H9 (cell line): ENCODE measurements at regions not wholly inside any gene's neighbourhood (a gene's known extent, or its start where the extent isn't known, plus 50 kb on each side); places are given as distances from the start of the nearest gene placed in this dataset.
"Not testable (repeated sequence)": the region's sequence is repeated elsewhere in the genome, so short reads cannot be mapped to it uniquely, and the experiment has no call there.

ENCODE experiments used
- DNase-seq: peaks from one replicate; pipeline ENCODE4 v3.0.0-alpha.2; 2017
- H2AFZ ChIP-seq: one replicate; pipeline ENCODE4 v1.6.1; 2013; ENCODE audit warnings: mild to moderate bottlenecking, low read length, control low read depth, moderate library complexity
- H2AK5ac ChIP-seq: 2 replicates; pipeline ENCODE4 v1.6.1; 2013; ENCODE audit warnings: low read length, control low read depth, mixed read lengths; ENCODE audit not compliant: insufficient read length
- H2BK120ac ChIP-seq: one replicate; pipeline ENCODE4 v1.6.1; 2013; ENCODE audit warnings: low read depth, mild to moderate bottlenecking, low read length, control low read depth, inconsistent platforms; ENCODE audit not compliant: poor library complexity, severe bottlenecking
- H2BK12ac ChIP-seq: 2 replicates; pipeline ENCODE4 v1.6.1; 2013; ENCODE audit warnings: low read length, control low read depth, mixed read lengths, low read depth; ENCODE audit not compliant: insufficient read length
- H2BK15ac ChIP-seq: 2 replicates; pipeline ENCODE4 v1.6.1; 2013; ENCODE audit warnings: low read depth, low read length, control low read depth
- H2BK20ac ChIP-seq: one replicate; pipeline ENCODE4 v1.6.1; 2013; ENCODE audit warnings: low read depth, mild to moderate bottlenecking, low read length, control low read depth, inconsistent platforms; ENCODE audit not compliant: poor library complexity, severe bottlenecking
- H2BK5ac ChIP-seq: 2 replicates; pipeline ENCODE4 v1.6.1; 2013; ENCODE audit warnings: low read length, control low read depth, mixed read lengths; ENCODE audit not compliant: insufficient read length
- H3K14ac ChIP-seq: 2 replicates; pipeline ENCODE4 v1.6.1; 2013; ENCODE audit warnings: low read length, control low read depth; ENCODE audit not compliant: insufficient read depth
- H3K18ac ChIP-seq: 2 replicates; pipeline ENCODE4 v1.6.1; 2013; ENCODE audit warnings: low read depth, mild to moderate bottlenecking, mixed read lengths, low read length, control low read depth; ENCODE audit not compliant: insufficient read length
- H3K23ac ChIP-seq: 2 replicates; pipeline ENCODE4 v1.6.1; 2013; ENCODE audit warnings: low read length, control low read depth, mixed read lengths, low read depth; ENCODE audit not compliant: insufficient read length
- H3K23me2 ChIP-seq: 2 replicates; pipeline ENCODE4 v1.6.1; 2013; ENCODE audit warnings: low read depth, mild to moderate bottlenecking, mixed read lengths, low read length, control low read depth; ENCODE audit not compliant: insufficient read length, poor library complexity, severe bottlenecking
- H3K27ac ChIP-seq: 2 replicates; pipeline ENCODE4 v1.5.1; 2013; ENCODE audit warnings: low read length, control low read depth, mixed read lengths, low read depth; ENCODE audit not compliant: insufficient read length
- H3K27me3 ChIP-seq: 2 replicates; pipeline ENCODE4 v1.6.1; 2013; ENCODE audit warnings: low read length, control low read depth, inconsistent platforms; ENCODE audit not compliant: insufficient read depth
- H3K4ac ChIP-seq: 2 replicates; pipeline ENCODE4 v1.6.1; 2013; ENCODE audit warnings: low read depth, mild to moderate bottlenecking, control low read depth, inconsistent platforms, low read length, moderate library complexity
- H3K4me1 ChIP-seq: 2 replicates; pipeline ENCODE4 v1.6.1; 2013; ENCODE audit warnings: low read length, control low read depth, inconsistent platforms; ENCODE audit not compliant: insufficient read depth
- H3K4me2 ChIP-seq: 2 replicates; pipeline ENCODE4 v1.6.1; 2013; ENCODE audit warnings: low read length, control low read depth, mixed read lengths; ENCODE audit not compliant: insufficient read length, insufficient read depth
- H3K56ac ChIP-seq: 2 replicates; pipeline ENCODE4 v1.6.1; 2013; ENCODE audit warnings: low read depth, mild to moderate bottlenecking, mixed read lengths, low read length, control low read depth; ENCODE audit not compliant: insufficient read length
- H3K79me1 ChIP-seq: 2 replicates; pipeline ENCODE4 v1.6.1; 2013; ENCODE audit warnings: low read depth, mild to moderate bottlenecking, moderate library complexity, low read length, control low read depth, inconsistent platforms; ENCODE audit not compliant: insufficient read depth, poor library complexity, severe bottlenecking
- H3K79me2 ChIP-seq: 2 replicates; pipeline ENCODE4 v1.6.1; 2013; ENCODE audit warnings: low read length, control low read depth, inconsistent platforms; ENCODE audit not compliant: insufficient read depth
- H3K9ac ChIP-seq: 2 replicates; pipeline ENCODE4 v1.6.1; 2013; ENCODE audit warnings: low read length, control low read depth, mixed read lengths; ENCODE audit not compliant: insufficient read length; ENCODE audit errors: extremely low read depth
- H3K9me3 ChIP-seq: one replicate; pipeline ENCODE4 v1.6.1; 2013; ENCODE audit warnings: low read depth, low read length, inconsistent platforms; ENCODE audit not compliant: control insufficient read depth
- H3T11ph ChIP-seq: one replicate; pipeline ENCODE4 v1.6.1; 2013; ENCODE audit warnings: mild to moderate bottlenecking, low read length, control low read depth, inconsistent platforms
- H4K20me1 ChIP-seq: one replicate; pipeline ENCODE4 v1.6.1; 2013; ENCODE audit not compliant: control insufficient read depth, insufficient read length, insufficient read depth
- H4K5ac ChIP-seq: 2 replicates; pipeline ENCODE4 v1.6.1; 2013; ENCODE audit warnings: low read depth, mild to moderate bottlenecking, mixed read lengths, low read length, control low read depth; ENCODE audit not compliant: insufficient read length
- H4K8ac ChIP-seq: replicated peaks from 2 replicates; pipeline ENCODE4 v1.6.1; 2013; ENCODE audit warnings: low read length, control low read depth, mixed read lengths, low read depth; ENCODE audit not compliant: insufficient read length
- H4K91ac ChIP-seq: 2 replicates; pipeline ENCODE4 v1.6.1; 2013; ENCODE audit warnings: low read depth, mild to moderate bottlenecking, moderate library complexity, mixed read lengths, low read length, control low read depth; ENCODE audit not compliant: insufficient read length
- H3K27ac Mint-ChIP-seq, 3 experiments: 2 replicates in 2 of 3; 3 replicates in 1 of 3; pipeline ENCODE4 v1.8.0; 2020 to 2021; ENCODE audit warnings: mixed read lengths in 3 of 3, mild to moderate bottlenecking in 1 of 3, moderate library complexity in 1 of 3
- H3K27me3 Mint-ChIP-seq: 2 replicates; pipeline ENCODE4 v1.8.0; 2021; ENCODE audit warnings: low read depth, mild to moderate bottlenecking, moderate library complexity, mixed read lengths
- H3K36me3 Mint-ChIP-seq, 3 experiments: 2 replicates in 2 of 3; 3 replicates in 1 of 3; pipeline ENCODE4 v1.8.0; 2020 to 2021; ENCODE audit warnings: low read depth in 3 of 3, mixed read lengths in 3 of 3; ENCODE audit not compliant: insufficient read depth in 1 of 3
- H3K4me1 Mint-ChIP-seq, 2 experiments: 2 replicates each; pipeline ENCODE4 v1.8.0; 2020; ENCODE audit warnings: mixed read lengths in 2 of 2
- H3K4me3 Mint-ChIP-seq, 2 experiments: 2 replicates in 1 of 2; 3 replicates in 1 of 2; pipeline ENCODE4 v1.8.0; 2020 to 2021; ENCODE audit warnings: mild to moderate bottlenecking in 2 of 2, mixed read lengths in 2 of 2, moderate library complexity in 1 of 2
- H3K9me3 Mint-ChIP-seq, 2 experiments: 2 replicates in 1 of 2; 3 replicates in 1 of 2; pipeline ENCODE4 v1.8.0; 2020; ENCODE audit warnings: mild to moderate bottlenecking in 2 of 2, mixed read lengths in 2 of 2, moderate library complexity in 1 of 2
- CTCF ChIP-seq: fragments of 200-600 bp; sonication (generic); conservative IDR thresholded peaks from 3 replicates; pipeline ENCODE4 v1.8.0; 2021; ENCODE audit warnings: antibody characterized with exemption, mild to moderate bottlenecking
- WGBS: extraction: QIAGEN DNeasy Blood & Tissue Kit; methylation state at CpG from one replicate; pipeline ENCODE4 v1.1.7; 2013; ENCODE audit warnings: missing lambda C conversion rate, low lambda C conversion rate, mixed read lengths; ENCODE audit not compliant: insufficient read length; ENCODE audit errors: extremely low coverage; 5-methylcytosine and 5-hydroxymethylcytosine counted together

GRCh38 chr17:36695082-36695481 lies 93.7 kb downstream of the MRM1 start:
- Histone ChIP-seq H2BK20ac (no peak overlapping the region), H3K27me3 (no peaks in the 10 kb centered on the region), H2AFZ (no peak overlapping the region), H3K79me2 (no peaks in the 10 kb centered on the region), H3K4me1 (no peaks in the 10 kb centered on the region), H3K4ac (no peak overlapping the region), H3K56ac (no peak overlapping the region), H3K27ac (no peak overlapping the region), H3K4me2 (no peak overlapping the region), H3K23me2 (peaks cover 4% of the 10 kb centered on the region), H2BK120ac (no peak overlapping the region), H3K9ac (no peak overlapping the region), H4K5ac (no peak overlapping the region), H2BK15ac (no peak overlapping the region), H3K9me3 (no peaks in the 10 kb centered on the region), H4K20me1 (no peaks in the 10 kb centered on the region), H3K79me1 (no peaks in the 10 kb centered on the region), H3T11ph (no peak overlapping the region), H2BK12ac (no peak overlapping the region), H2BK5ac (no peak overlapping the region), H2AK5ac (no peak overlapping the region), H4K91ac (no peak overlapping the region), H3K23ac (no peak overlapping the region), H4K8ac (no peak overlapping the region), H3K14ac (no peak overlapping the region), H3K18ac (no peak overlapping the region)
- no CpG with 5 or more reads among the region's 3 CpGs for WGBS
- H3K4me1 Mint-ChIP-seq, result peaks cover 19 to 40% of the 10 kb centered on the region in 2 experiments
- H3K36me3 Mint-ChIP-seq, result no peaks in the 10 kb centered on the region
- H3K4me3 Mint-ChIP-seq, result no peak overlapping the region
- H3K9me3 Mint-ChIP-seq, result no peaks in the 10 kb centered on the region
- no peak for TF ChIP-seq CTCF
- H3K27me3 Mint-ChIP-seq, result peaks cover 69% of the 10 kb centered on the region
- DNase-seq, result no peak
- H3K27ac Mint-ChIP-seq, result no peak overlapping the region

- H3K23ac ChIP-seq, H4K91ac ChIP-seq, H3K9me3 Mint-ChIP-seq, H3K4me2 ChIP-seq, H3K27ac Mint-ChIP-seq, H3K79me1 ChIP-seq, H3K27ac ChIP-seq, H3K9ac ChIP-seq, H3K18ac ChIP-seq, H3T11ph ChIP-seq, DNase-seq, H2BK5ac ChIP-seq, H3K56ac ChIP-seq, H2BK12ac ChIP-seq, H3K4me1 ChIP-seq, H3K4me3 Mint-ChIP-seq, H2BK120ac ChIP-seq, H3K4ac ChIP-seq, H3K14ac ChIP-seq, H2AFZ ChIP-seq, H2BK20ac ChIP-seq, H2AK5ac ChIP-seq, H4K5ac ChIP-seq, H3K36me3 Mint-ChIP-seq, H4K20me1 ChIP-seq, H3K79me2 ChIP-seq, H3K27me3 ChIP-seq, H3K9me3 ChIP-seq, H3K23me2 ChIP-seq, H2BK15ac ChIP-seq, H4K8ac ChIP-seq: not testable (repeated sequence)
- Mint-ChIP-seq H3K4me1 (peaks cover 16 to 34% of the 10 kb centered on the region in 2 experiments), H3K27me3 (peaks cover 69% of the 10 kb centered on the region)
- WGBS, result no CpG with 5 or more reads among the region's 6 CpGs
These were observed 94.3 kb downstream of the MRM1 start for GRCh38 chr17:36695710-36696109.
